ENCODE measurements at regions not wholly inside any gene's neighbourhood (a gene's known extent, or its start where the extent isn't known, plus 50 kb on each side); places are given as distances from the start of the nearest gene placed in this dataset.

GRCh38 chr2:146652311-146652710 lies 1192.5 kb upstream of the ACVR2A start:
- TF ChIP-seq CTCF (IDR thresholded peaks at IDR 0.05) (no peak), POLR2A (IDR thresholded peaks at IDR 0.05) (no peak), POLR2AphosphoS5 (IDR thresholded peaks at IDR 0.05) (no peak)
